ENCODE measurements at regions not wholly inside any gene's neighbourhood (a gene's known extent, or its start where the extent isn't known, plus 50 kb on each side); places are given as distances from the start of the nearest gene placed in this dataset.

GRCh38 chr1:8165595-8166360 lies 139.7 kb upstream of the ERRFI1 start:
- no peak for TF ChIP-seq POLR2AphosphoS5 (IDR thresholded peaks at IDR 0.05)
- TF ChIP-seq POLR2A (IDR thresholded peaks at IDR 0.05): no peak

All from prostate gland (tissue), 1 donor.